Karpas-422 (cell line): ENCODE measurements at regions not wholly inside any gene's neighbourhood (a gene's known extent, or its start where the extent isn't known, plus 50 kb on each side); places are given as distances from the start of the nearest gene placed in this dataset.
"Not testable (repeated sequence)": the region's sequence is repeated elsewhere in the genome, so short reads cannot be mapped to it uniquely, and the experiment has no call there.

Source experiments
- DNase-seq: peaks from one replicate; pipeline ENCODE4 v3.0.0-alpha.2; 2015
- H2AFZ ChIP-seq: fragments of 200-600 bp; sonication (generic); 2 replicates; pipeline ENCODE4 v1.6.1; 2014; ENCODE audit warnings: antibody characterized with exemption, low read length, mixed read lengths
- H3K27ac ChIP-seq: fragments of 200-600 bp; sonication (generic); 2 replicates; pipeline ENCODE4 v1.5.1; 2014; ENCODE audit warnings: mild to moderate bottlenecking, low read length, moderate library complexity
- H3K27me3 ChIP-seq: fragments of 200-600 bp; sonication (generic); 2 replicates; pipeline ENCODE4 v1.6.1; 2014; ENCODE audit warnings: low read length, mixed read lengths
- H3K36me3 ChIP-seq: fragments of 200-600 bp; sonication (generic); 2 replicates; pipeline ENCODE4 v1.6.1; 2014; ENCODE audit warnings: low read length, mixed read lengths; ENCODE audit not compliant: insufficient read depth
- H3K4me1 ChIP-seq: fragments of 200-600 bp; sonication (generic); 2 replicates; pipeline ENCODE4 v1.6.1; 2014; ENCODE audit warnings: mild to moderate bottlenecking, low read length, mixed read lengths
- H3K4me2 ChIP-seq: fragments of 200-600 bp; sonication (generic); 2 replicates; pipeline ENCODE4 v1.6.1; 2014; ENCODE audit warnings: low read length, low read depth, mild to moderate bottlenecking; ENCODE audit not compliant: poor library complexity, severe bottlenecking
- H3K4me3 ChIP-seq: fragments of 200-600 bp; sonication (generic); 2 replicates; pipeline ENCODE4 v1.5.1; 2014; ENCODE audit warnings: mild to moderate bottlenecking, antibody characterized with exemption, low read length, mixed read lengths
- H3K79me2 ChIP-seq: fragments of 200-600 bp; sonication (generic); 2 replicates; pipeline ENCODE4 v1.6.1; 2014; ENCODE audit warnings: mild to moderate bottlenecking, low read length, mixed read lengths
- H3K9ac ChIP-seq: fragments of 200-600 bp; sonication (generic); 2 replicates; pipeline ENCODE4 v1.6.0; 2014; ENCODE audit warnings: low read length
- H3K9me2 ChIP-seq: fragments of 200-600 bp; sonication (generic), shearing (Covaris generic); replicated peaks from 2 replicates; pipeline ENCODE4 v1.6.0; 2014; ENCODE audit warnings: mild to moderate bottlenecking, low read length, moderate library complexity; ENCODE audit not compliant: insufficient read depth
- H3K9me3 ChIP-seq: fragments of 300-700, 200-600 bp; sonication (generic); 2 replicates; pipeline ENCODE4 v1.6.1; 2014; ENCODE audit warnings: low read length, mixed read lengths
- H4K20me1 ChIP-seq: fragments of 200-600 bp; sonication (generic); 2 replicates; pipeline ENCODE4 v1.6.1; 2014; ENCODE audit warnings: mild to moderate bottlenecking, antibody characterized with exemption, low read length, low read depth; ENCODE audit not compliant: insufficient read depth

- not testable (repeated sequence) for DNase-seq, H3K79me2 ChIP-seq, H3K9me2 ChIP-seq, H3K9ac ChIP-seq, H3K4me3 ChIP-seq, H3K36me3 ChIP-seq, H3K4me2 ChIP-seq, H3K27ac ChIP-seq, H2AFZ ChIP-seq, H3K9me3 ChIP-seq, H3K27me3 ChIP-seq, H4K20me1 ChIP-seq, H3K4me1 ChIP-seq
Observed at GRCh38 chr15:20473465-20473864, 68.1 kb downstream of the GOLGA6L6 start.

GRCh38 chr15:20472983-20473382 is 68.6 kb downstream of the GOLGA6L6 start:
- H4K20me1 ChIP-seq, H3K27ac ChIP-seq, DNase-seq, H3K9me2 ChIP-seq, H2AFZ ChIP-seq, H3K4me2 ChIP-seq, H3K9me3 ChIP-seq, H3K9ac ChIP-seq, H3K4me1 ChIP-seq, H3K79me2 ChIP-seq, H3K4me3 ChIP-seq, H3K36me3 ChIP-seq, H3K27me3 ChIP-seq: not testable (repeated sequence)

- not testable (repeated sequence) for H3K9me3 ChIP-seq, H2AFZ ChIP-seq, H3K36me3 ChIP-seq, H3K4me2 ChIP-seq, DNase-seq, H3K27ac ChIP-seq, H3K27me3 ChIP-seq, H3K9ac ChIP-seq, H3K4me3 ChIP-seq, H3K79me2 ChIP-seq, H3K4me1 ChIP-seq, H4K20me1 ChIP-seq, H3K9me2 ChIP-seq
Observed at GRCh38 chr15:20470810-20471209, 70.8 kb downstream of the GOLGA6L6 start.

GRCh38 chr15:20441138-20441537 is 100.5 kb downstream of the GOLGA6L6 start:
- not testable (repeated sequence) for H3K9ac ChIP-seq, H3K27me3 ChIP-seq, H3K27ac ChIP-seq, H3K4me2 ChIP-seq, H3K4me3 ChIP-seq, H3K4me1 ChIP-seq, DNase-seq, H4K20me1 ChIP-seq, H3K36me3 ChIP-seq, H3K9me2 ChIP-seq, H3K9me3 ChIP-seq, H2AFZ ChIP-seq, H3K79me2 ChIP-seq

- DNase-seq, H3K4me1 ChIP-seq, H4K20me1 ChIP-seq, H2AFZ ChIP-seq, H3K4me2 ChIP-seq, H3K27ac ChIP-seq, H3K9ac ChIP-seq, H3K79me2 ChIP-seq, H3K9me2 ChIP-seq, H3K36me3 ChIP-seq, H3K27me3 ChIP-seq, H3K9me3 ChIP-seq, H3K4me3 ChIP-seq: not testable (repeated sequence)
Observed at GRCh38 chr15:20440390-20440789, 101.2 kb downstream of the GOLGA6L6 start.

GRCh38 chr15:20439111-20439510 is 102.5 kb downstream of the GOLGA6L6 start:
- H2AFZ ChIP-seq, H3K4me1 ChIP-seq, H3K9ac ChIP-seq, H3K27ac ChIP-seq, H3K9me2 ChIP-seq, H3K36me3 ChIP-seq, DNase-seq, H3K27me3 ChIP-seq, H4K20me1 ChIP-seq, H3K9me3 ChIP-seq, H3K4me3 ChIP-seq, H3K4me2 ChIP-seq, H3K79me2 ChIP-seq: not testable (repeated sequence)

GRCh38 chr15:20438255-20438654 is 103.3 kb downstream of the GOLGA6L6 start:
- not testable (repeated sequence) for H3K36me3 ChIP-seq, H3K9me3 ChIP-seq, H3K27me3 ChIP-seq, H3K4me1 ChIP-seq, DNase-seq, H3K4me2 ChIP-seq, H3K27ac ChIP-seq, H3K9ac ChIP-seq, H3K79me2 ChIP-seq, H4K20me1 ChIP-seq, H3K4me3 ChIP-seq, H2AFZ ChIP-seq, H3K9me2 ChIP-seq

- H3K9me2 ChIP-seq, H4K20me1 ChIP-seq, H3K9ac ChIP-seq, DNase-seq, H3K79me2 ChIP-seq, H2AFZ ChIP-seq, H3K4me1 ChIP-seq, H3K4me3 ChIP-seq, H3K27me3 ChIP-seq, H3K27ac ChIP-seq, H3K9me3 ChIP-seq, H3K4me2 ChIP-seq, H3K36me3 ChIP-seq: not testable (repeated sequence)
Observed at GRCh38 chr15:20433468-20433867, 108.1 kb downstream of the GOLGA6L6 start.

GRCh38 chr15:20430495-20430894 is 111.1 kb downstream of the GOLGA6L6 start:
- not testable (repeated sequence) for H3K9me2 ChIP-seq, H3K36me3 ChIP-seq, H3K4me2 ChIP-seq

More at GRCh38 chr15:20430495-20430894, 111.1 kb downstream of the GOLGA6L6 start:
- H3K27me3 ChIP-seq, DNase-seq, H4K20me1 ChIP-seq, H3K27ac ChIP-seq, H3K4me1 ChIP-seq, H3K9ac ChIP-seq, H3K9me3 ChIP-seq, H3K79me2 ChIP-seq, H3K4me3 ChIP-seq, H2AFZ ChIP-seq: not testable (repeated sequence)
